HEK293 (cell line): ENCODE measurements at regions not wholly inside any gene's neighbourhood (a gene's known extent, or its start where the extent isn't known, plus 50 kb on each side); places are given as distances from the start of the nearest gene placed in this dataset.

Experiments
- CTCF ChIA-PET: fragments of 350-600 bp; formaldehyde crosslinking; extraction: SDS; loops from one replicate; lab custom pipeline; 2021; ENCODE audit warnings: antibody characterized with exemption; lab: Yijun Ruan, JAX
- POLR2A ChIA-PET: fragments of 300-600 bp; formaldehyde crosslinking; extraction: SDS; loops from one replicate; lab custom pipeline; 2020; ENCODE audit warnings: antibody characterized with exemption, inconsistent platforms; lab: Yijun Ruan, JAX
- H3K27ac ChIP-seq: fragments of 200-500 bp; sonication (Bioruptor generic); 2 replicates; pipeline ENCODE4 v1.5.1; 2014; ENCODE audit warnings: low read depth, low read length, control low read depth, inconsistent platforms; ENCODE audit errors: extremely low read depth
- H3K36me3 ChIP-seq, 2 experiments: fragments of 200-500 bp in 1 of 2; sonication (Bioruptor generic) in 1 of 2; 1 replicate in 1 of 2; 2 replicates in 1 of 2; pipeline ENCODE4 v1.5.1; 2014 to 2017; ENCODE audit warnings: inconsistent platforms in 2 of 2, low read length in 2 of 2; ENCODE audit not compliant: control insufficient read depth in 2 of 2, insufficient read depth in 1 of 2
- H3K4me1 ChIP-seq: fragments of 200-500 bp; sonication (Bioruptor generic); 2 replicates; pipeline ENCODE4 v1.5.1; 2014; ENCODE audit warnings: mild to moderate bottlenecking, low read length, inconsistent platforms; ENCODE audit not compliant: control insufficient read depth, insufficient read depth
- H3K4me3 ChIP-seq: 2 replicates; pipeline ENCODE4 v1.5.1; 2011; ENCODE audit warnings: low read depth, mild to moderate bottlenecking, control low read depth, low read length, moderate library complexity
- H3K9me3 ChIP-seq: fragments of 200-500 bp; sonication (Bioruptor generic); 2 replicates; pipeline ENCODE4 v1.5.1; 2014; ENCODE audit warnings: low read depth, low read length, inconsistent platforms; ENCODE audit not compliant: control insufficient read depth, insufficient read depth
- GLIS1 ChIP-seq: fragments of 450-650 bp; formaldehyde crosslinking; IDR thresholded peaks from 2 replicates; pipeline ENCODE4 v1.5.1; 2016; ENCODE audit warnings: missing biosample characterization, missing genetic modification characterization
- PRDM6 ChIP-seq: fragments of 450-650 bp; formaldehyde crosslinking; IDR thresholded peaks from 2 replicates; pipeline ENCODE4 v1.5.1; 2017; ENCODE audit warnings: missing biosample characterization, missing genetic modification characterization
- REST ChIP-seq: fragments of 450-650 bp; formaldehyde crosslinking; IDR thresholded peaks from 2 replicates; pipeline ENCODE4 v1.5.1; 2016; ENCODE audit warnings: missing biosample characterization, missing genetic modification characterization
- SCRT2 ChIP-seq: fragments of 450-650 bp; formaldehyde crosslinking; IDR thresholded peaks from 2 replicates; pipeline ENCODE4 v1.5.1; 2016; ENCODE audit warnings: missing biosample characterization, missing genetic modification characterization
- SETDB1 ChIP-seq: IDR thresholded peaks from one replicate; pipeline ENCODE4 v1.6.1; 2017; ENCODE audit warnings: mild to moderate bottlenecking, low read length, moderate library complexity, mixed read lengths; ENCODE audit not compliant: insufficient read length
- TRIM28 ChIP-seq: IDR thresholded peaks from 2 replicates; pipeline ENCODE4 v1.6.1; 2011; ENCODE audit warnings: low read length, control low read depth, borderline replicate concordance
- ZBTB48 ChIP-seq: fragments of 450-650 bp; formaldehyde crosslinking; IDR thresholded peaks from 2 replicates; pipeline ENCODE4 v1.5.1; 2016; ENCODE audit warnings: missing biosample characterization, missing genetic modification characterization
- ZBTB6 ChIP-seq: fragments of 450-650 bp; formaldehyde crosslinking; IDR thresholded peaks from 2 replicates; pipeline ENCODE4 v1.5.1; 2017; ENCODE audit warnings: missing biosample characterization, missing genetic modification characterization
- ZNF138 ChIP-seq: fragments of 450-650 bp; formaldehyde crosslinking; IDR thresholded peaks from 2 replicates; pipeline ENCODE4 v1.5.1; 2016; ENCODE audit warnings: missing biosample characterization, missing genetic modification characterization, borderline replicate concordance
- ZNF18 ChIP-seq: fragments of 450-650 bp; formaldehyde crosslinking; IDR thresholded peaks from 2 replicates; pipeline ENCODE4 v1.5.1; 2016; ENCODE audit warnings: missing biosample characterization, missing genetic modification characterization
- ZNF341 ChIP-seq: fragments of 450-650 bp; formaldehyde crosslinking; IDR thresholded peaks from 2 replicates; pipeline ENCODE4; 2016; ENCODE audit warnings: low read depth, missing biosample characterization, missing genetic modification characterization
- ZNF391 ChIP-seq: fragments of 450-650 bp; formaldehyde crosslinking; IDR thresholded peaks from 2 replicates; pipeline ENCODE4 v1.5.1; 2016; ENCODE audit warnings: low read depth, missing biosample characterization, missing genetic modification characterization, borderline replicate concordance
- ZNF510 ChIP-seq: fragments of 450-650 bp; formaldehyde crosslinking; IDR thresholded peaks from 2 replicates; pipeline ENCODE4 v1.5.1; 2018; ENCODE audit warnings: mild to moderate bottlenecking, missing genetic modification characterization, missing biosample characterization; ENCODE audit not compliant: insufficient replicate concordance
- ZNF518A ChIP-seq: fragments of 450-650 bp; formaldehyde crosslinking; conservative IDR thresholded peaks from 2 replicates; pipeline ENCODE4 v1.5.1; 2016; ENCODE audit warnings: low read depth, missing biosample characterization, missing genetic modification characterization
- ZNF558 ChIP-seq: fragments of 450-650 bp; formaldehyde crosslinking; IDR thresholded peaks from 2 replicates; pipeline ENCODE4 v1.5.1; 2016; ENCODE audit warnings: missing biosample characterization, missing genetic modification characterization
- ZNF561 ChIP-seq: fragments of 450-650 bp; IDR thresholded peaks from 2 replicates; pipeline ENCODE4 v1.5.1; 2018; ENCODE audit warnings: missing biosample characterization, missing genetic modification characterization, borderline replicate concordance
- ZNF629 ChIP-seq: fragments of 450-650 bp; formaldehyde crosslinking; IDR thresholded peaks from 2 replicates; pipeline ENCODE4 v1.5.1; 2017; ENCODE audit warnings: missing biosample characterization, missing genetic modification characterization
- ZNF654 ChIP-seq: fragments of 450-650 bp; formaldehyde crosslinking; IDR thresholded peaks from 2 replicates; pipeline ENCODE4 v1.5.1; 2016; ENCODE audit warnings: low read depth, missing biosample characterization, missing genetic modification characterization
- ZXDB ChIP-seq: fragments of 450-650 bp; formaldehyde crosslinking; IDR thresholded peaks from 2 replicates; pipeline ENCODE4 v1.5.1; 2016; ENCODE audit warnings: missing biosample characterization, missing genetic modification characterization

GRCh38 chr15:94162939-94163338, 68.4 kb upstream of the MCTP2 start:
- Histone ChIP-seq H3K27ac (no peak overlapping the region), H3K36me3 (no peaks in the 10 kb centered on the region), H3K4me3 (no peak overlapping the region), H3K9me3 (no peaks in the 10 kb centered on the region), H3K4me1 (no peaks in the 10 kb centered on the region)
- TF ChIP-seq SCRT2 (tag by site-specific recombination) (no peak), ZNF18 (no peak), ZNF629 (tag by site-specific recombination) (no peak), ZNF654 (no peak), ZNF561 (no peak), ZNF138 (tag by site-specific recombination) (no peak), ZBTB6 (tag by site-specific recombination) (no peak)
- ChIA-PET POLR2A (no interaction called here), CTCF (interaction anchor here (0.6 to 8.0 kb wide), 12 partner anchors 8 to 700 kb away, joined by 3 to 258 read pairs (median 4); no protein-coding TSS in a partner anchor)

- Histone ChIP-seq H3K9me3 (no peaks in the 10 kb centered on the region), H3K27ac (no peak overlapping the region), H3K4me1 (no peaks in the 10 kb centered on the region), H3K4me3 (no peak overlapping the region), H3K36me3 (no peaks in the 10 kb centered on the region)
- CTCF ChIA-PET: interaction anchor here (1.0 to 2.3 kb wide), 3 partner anchors 9 to 422 kb away, joined by 3 to 12 read pairs (median 4); no protein-coding TSS in a partner anchor
- TF ChIP-seq ZNF341 (tag by site-specific recombination) (no peak), ZNF518A (no peak)
- POLR2A ChIA-PET: no interaction called here
Measured at GRCh38 chr15:94154255-94154654, 77.1 kb upstream of the MCTP2 start.

- no peak overlapping the region for H3K27ac ChIP-seq
- no peaks in the 10 kb centered on the region for H3K9me3 ChIP-seq
- POLR2A ChIA-PET: no interaction called here
- no peak overlapping the region for H3K4me3 ChIP-seq
- H3K36me3 ChIP-seq: no peaks in the 10 kb centered on the region
- CTCF ChIA-PET: interaction anchor here (1.1 to 1.5 kb wide), 2 partner anchors 19 to 179 kb away, joined by 3 to 4 read pairs; no protein-coding TSS in a partner anchor
- H3K4me1 ChIP-seq: no peaks in the 10 kb centered on the region
- no peak for TF ChIP-seq PRDM6
- TF ChIP-seq ZNF138 (tag by site-specific recombination): no peak
- no peak for TF ChIP-seq ZBTB48 (tag by site-specific recombination)
- no peak for TF ChIP-seq ZXDB
- no peak for TF ChIP-seq SETDB1
- no peak for TF ChIP-seq ZNF558 (tag by site-specific recombination)
- no peak for TF ChIP-seq GLIS1 (tag by site-specific recombination)
- no peak for TF ChIP-seq TRIM28
- TF ChIP-seq REST: no peak
- TF ChIP-seq ZNF510: no peak
- no peak for TF ChIP-seq ZNF391 (tag by site-specific recombination)
- TF ChIP-seq ZNF561: no peak
Measured at GRCh38 chr15:94145046-94145445, 86.3 kb upstream of the MCTP2 start.
